ENCODE measurements at regions not wholly inside any gene's neighbourhood (a gene's known extent, or its start where the extent isn't known, plus 50 kb on each side); places are given as distances from the start of the nearest gene placed in this dataset.

DNA sequence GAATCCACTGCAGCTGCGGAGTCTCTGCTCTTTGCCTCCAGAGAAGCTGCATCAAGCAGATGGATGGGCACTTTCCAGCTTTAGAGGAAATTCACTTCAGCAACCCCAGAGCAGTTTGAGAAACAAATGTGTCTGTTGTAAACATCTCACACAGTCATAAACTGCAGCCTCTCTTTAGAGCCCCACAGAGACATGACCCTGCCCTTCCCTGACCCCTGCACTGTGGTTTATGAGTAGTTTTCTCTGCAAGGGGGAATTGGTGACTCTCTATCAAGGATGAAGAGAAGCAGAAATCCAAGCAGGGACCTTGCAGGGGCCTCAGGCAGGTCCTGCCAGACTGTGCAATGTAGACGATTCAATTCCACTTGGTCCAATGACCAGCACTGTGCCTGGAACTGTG is 160.2 kb downstream of the SH2D4B start:
- Histone ChIP-seq H3K27me3 (ENCODE audit: low read depth) (no peaks in the 10 kb centered on the region), H3K9me3 (replicated peaks) (no peaks in the 10 kb centered on the region), H3K36me3 (no peaks in the 10 kb centered on the region), H3K4me1 (peaks cover 16% of the 10 kb centered on the region), H3K27ac (replicated peaks) (no peak overlapping the region), H3K4me3 (no peak overlapping the region)
- TF ChIP-seq, protein P1, sequence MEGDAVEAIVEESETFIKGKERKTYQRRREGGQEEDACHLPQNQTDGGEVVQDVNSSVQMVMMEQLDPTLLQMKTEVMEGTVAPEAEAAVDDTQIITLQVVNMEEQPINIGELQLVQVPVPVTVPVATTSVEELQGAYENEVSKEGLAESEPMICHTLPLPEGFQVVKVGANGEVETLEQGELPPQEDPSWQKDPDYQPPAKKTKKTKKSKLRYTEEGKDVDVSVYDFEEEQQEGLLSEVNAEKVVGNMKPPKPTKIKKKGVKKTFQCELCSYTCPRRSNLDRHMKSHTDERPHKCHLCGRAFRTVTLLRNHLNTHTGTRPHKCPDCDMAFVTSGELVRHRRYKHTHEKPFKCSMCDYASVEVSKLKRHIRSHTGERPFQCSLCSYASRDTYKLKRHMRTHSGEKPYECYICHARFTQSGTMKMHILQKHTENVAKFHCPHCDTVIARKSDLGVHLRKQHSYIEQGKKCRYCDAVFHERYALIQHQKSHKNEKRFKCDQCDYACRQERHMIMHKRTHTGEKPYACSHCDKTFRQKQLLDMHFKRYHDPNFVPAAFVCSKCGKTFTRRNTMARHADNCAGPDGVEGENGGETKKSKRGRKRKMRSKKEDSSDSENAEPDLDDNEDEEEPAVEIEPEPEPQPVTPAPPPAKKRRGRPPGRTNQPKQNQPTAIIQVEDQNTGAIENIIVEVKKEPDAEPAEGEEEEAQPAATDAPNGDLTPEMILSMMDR (IDR thresholded peaks at IDR 0.05; ENCODE audit: borderline replicate concordance): no peak
- DNase-seq: no peak
- intact Hi-C loops (cut with micrococcal nuclease): no loop called here

DNA sequence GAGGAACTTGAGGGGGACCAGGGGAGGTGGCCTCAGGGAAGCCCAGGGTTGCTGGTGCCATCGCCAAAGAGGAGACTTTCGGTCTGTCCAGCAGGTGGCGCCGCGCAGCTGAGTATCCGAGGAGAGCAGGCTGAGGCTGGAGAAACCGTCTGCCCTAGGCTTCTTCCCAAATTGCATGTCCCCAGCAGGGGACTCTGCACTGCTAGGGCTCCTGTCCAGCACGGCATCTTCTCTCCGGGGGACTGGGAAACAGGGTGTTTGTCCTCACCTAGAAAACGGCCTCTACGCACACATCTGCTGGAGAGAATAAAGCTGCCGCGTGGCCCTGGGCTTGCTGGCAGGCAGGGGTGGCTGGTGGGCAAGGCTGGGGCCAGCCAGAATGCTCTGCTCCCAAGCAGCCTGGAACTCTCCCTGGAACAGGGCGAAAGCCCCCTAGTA is 161.9 kb downstream of the SH2D4B start:
- intact Hi-C loops (cut with micrococcal nuclease): no loop called here
- TF ChIP-seq, protein P1 (IDR thresholded peaks at IDR 0.05; ENCODE audit: borderline replicate concordance): peak; percentile 88
- Histone ChIP-seq H3K27ac (replicated peaks) (no peak overlapping the region), H3K36me3 (no peaks in the 10 kb centered on the region), H3K4me1 (peaks cover 16% of the 10 kb centered on the region), H3K27me3 (ENCODE audit: low read depth) (no peaks in the 10 kb centered on the region), H3K4me3 (no peak overlapping the region), H3K9me3 (replicated peaks) (no peaks in the 10 kb centered on the region)
- peak; percentile 74 for DNase-seq

DNA sequence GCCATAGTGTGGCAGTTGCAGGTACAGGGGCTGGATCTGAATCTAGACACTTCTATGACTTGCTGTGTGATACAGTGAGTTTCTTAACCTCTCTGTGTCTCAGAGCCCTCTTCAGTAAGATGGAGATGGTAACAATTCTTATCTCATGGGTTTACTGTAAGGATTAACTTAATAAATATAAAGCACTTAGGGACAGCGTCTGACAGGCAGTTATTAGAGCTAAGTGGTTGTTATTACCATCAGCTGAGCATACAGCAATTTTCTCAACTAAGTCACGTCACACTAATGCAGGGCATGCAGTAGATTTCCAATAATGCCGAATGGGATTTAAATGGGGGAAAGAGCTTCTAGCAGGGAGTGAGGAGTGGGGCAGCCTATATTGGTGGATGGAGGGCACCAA is 162.6 kb downstream of the SH2D4B start:
- TF ChIP-seq, protein P1 (IDR thresholded peaks at IDR 0.05; ENCODE audit: borderline replicate concordance): no peak
- no peak for DNase-seq
- H3K27ac ChIP-seq (replicated peaks): no peak overlapping the region
- no peak overlapping the region for H3K4me3 ChIP-seq
- peaks cover 4% of the 10 kb centered on the region for H3K27me3 ChIP-seq (ENCODE audit: low read depth)
- no peaks in the 10 kb centered on the region for H3K9me3 ChIP-seq (replicated peaks)
- peaks cover 16% of the 10 kb centered on the region for H3K4me1 ChIP-seq
- H3K36me3 ChIP-seq: no peaks in the 10 kb centered on the region
- intact Hi-C loops (cut with micrococcal nuclease): no loop called here

DNA sequence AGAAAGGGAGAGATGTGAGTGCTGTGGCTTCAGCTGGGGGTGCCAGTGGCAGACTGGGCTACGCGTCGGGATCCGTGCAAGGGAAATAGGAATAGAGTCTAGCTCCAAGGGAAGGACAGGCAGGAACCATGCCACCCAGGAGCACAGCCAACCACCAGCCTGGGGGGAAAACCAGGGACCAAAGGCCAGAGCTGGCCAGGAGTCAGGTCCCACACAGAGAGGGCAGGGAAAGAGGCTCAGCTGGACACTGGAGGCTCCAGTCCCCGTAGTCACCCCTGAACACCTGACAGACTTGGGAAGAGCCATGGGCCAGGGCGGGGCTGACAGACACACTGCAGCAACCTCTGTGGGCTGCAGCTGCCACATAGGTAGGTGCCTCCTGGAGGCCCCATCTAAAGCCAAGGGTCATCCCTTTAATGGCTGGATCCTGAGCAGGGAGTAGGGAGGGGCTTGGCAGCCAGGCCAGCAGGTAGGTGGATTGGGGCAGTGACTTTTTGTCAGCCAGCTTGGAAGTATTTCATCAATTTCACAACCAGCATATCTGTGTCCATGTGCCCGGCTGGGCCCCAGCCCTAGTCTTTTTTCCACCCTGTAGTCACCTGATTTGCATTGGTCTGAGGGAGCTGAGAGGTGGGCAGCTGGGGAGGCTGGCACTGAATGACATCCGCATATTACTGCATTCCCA is 163.2 kb downstream of the SH2D4B start:
- H3K4me3 ChIP-seq: no peak overlapping the region
- no peaks in the 10 kb centered on the region for H3K36me3 ChIP-seq
- peaks cover 16% of the 10 kb centered on the region for H3K4me1 ChIP-seq
- H3K9me3 ChIP-seq (replicated peaks): peaks cover 2% of the 10 kb centered on the region
- intact Hi-C loops (cut with micrococcal nuclease): no loop called here
- H3K27ac ChIP-seq (replicated peaks): no peak overlapping the region
- DNase-seq: no peak
- TF ChIP-seq, protein P1 (IDR thresholded peaks at IDR 0.05; ENCODE audit: borderline replicate concordance): no peak
- H3K27me3 ChIP-seq (ENCODE audit: low read depth): peaks cover 6% of the 10 kb centered on the region

DNA sequence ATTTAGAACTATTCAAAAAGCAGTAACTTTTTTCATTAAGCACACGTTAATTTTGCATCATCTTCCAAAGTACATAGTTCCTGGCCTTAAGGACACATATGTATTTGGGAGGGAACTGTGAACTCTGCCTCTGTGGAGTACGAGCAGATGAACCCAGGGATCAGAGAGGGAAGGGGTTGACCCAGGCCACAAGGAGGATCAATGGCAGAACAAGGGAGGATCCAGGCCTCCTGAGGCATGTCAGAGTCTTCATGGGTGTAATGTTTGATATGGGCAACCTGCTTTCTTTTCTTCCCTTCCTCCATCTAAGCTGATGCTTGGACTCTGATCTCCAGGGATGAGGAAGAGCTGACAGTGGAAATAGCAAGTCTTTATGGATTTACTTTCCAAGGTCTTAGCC is 164.0 kb downstream of the SH2D4B start:
- Histone ChIP-seq H3K27ac (replicated peaks) (no peak overlapping the region), H3K36me3 (no peaks in the 10 kb centered on the region), H3K27me3 (ENCODE audit: low read depth) (peaks cover 6% of the 10 kb centered on the region), H3K9me3 (replicated peaks) (peaks cover 3% of the 10 kb centered on the region), H3K4me1 (peaks cover 16% of the 10 kb centered on the region), H3K4me3 (no peak overlapping the region)
- no peak for DNase-seq
- intact Hi-C loops (cut with micrococcal nuclease): no loop called here
- TF ChIP-seq, protein P1 (IDR thresholded peaks at IDR 0.05; ENCODE audit: borderline replicate concordance): no peak
